WI38 (cell line): ENCODE measurements at regions not wholly inside any gene's neighbourhood (a gene's known extent, or its start where the extent isn't known, plus 50 kb on each side); places are given as distances from the start of the nearest gene placed in this dataset.

Experiments used
- H3K4me3 ChIP-seq: 2 replicates; pipeline ENCODE4 v1.5.1; 2011; ENCODE audit warnings: low read depth, mild to moderate bottlenecking, control low read depth, low read length
- CTCF ChIP-seq: IDR thresholded peaks from 2 replicates; pipeline ENCODE4 v1.5.1; 2012; ENCODE audit warnings: low read depth, mild to moderate bottlenecking, control low read depth, low read length

- no peak overlapping the region for H3K4me3 ChIP-seq
- no peak for TF ChIP-seq CTCF
These were observed 157.6 kb upstream of the C1QTNF7 start for GRCh38 chr4:15270201-15270600.

GRCh38 chr4:15286041-15286440 is 141.8 kb upstream of the C1QTNF7 start:
- H3K4me3 ChIP-seq = no peak overlapping the region
- no peak for TF ChIP-seq CTCF

- no peak for TF ChIP-seq CTCF
- no peak overlapping the region for H3K4me3 ChIP-seq
These were observed 136.7 kb upstream of the C1QTNF7 start for GRCh38 chr4:15291122-15291521.

- H3K4me3 ChIP-seq = no peak overlapping the region
- no peak for TF ChIP-seq CTCF
These were observed 134.1 kb upstream of the C1QTNF7 start for GRCh38 chr4:15293711-15294110.

- H3K4me3 ChIP-seq = no peak overlapping the region
- no peak for TF ChIP-seq CTCF
These were observed 133.6 kb upstream of the C1QTNF7 start for GRCh38 chr4:15294202-15294601.

- no peak for TF ChIP-seq CTCF
- no peak overlapping the region for H3K4me3 ChIP-seq
These were observed 133.0 kb upstream of the C1QTNF7 start for GRCh38 chr4:15294832-15295231.

GRCh38 chr4:15295421-15296162 is 132.2 kb upstream of the C1QTNF7 start:
- H3K4me3 ChIP-seq = no peak overlapping the region
- no peak for TF ChIP-seq CTCF
